Inferior parietal cortex (tissue), 1 donor: ENCODE measurements at regions not wholly inside any gene's neighbourhood (a gene's known extent, or its start where the extent isn't known, plus 50 kb on each side); places are given as distances from the start of the nearest gene placed in this dataset.

Experiments used
- DNase-seq: peaks from one replicate; pipeline ENCODE4 v3.0.0-alpha.2; 2016; ENCODE audit errors: extremely low spot score

GRCh38 chr2:81984969-81985637, 1680.6 kb upstream of the LRRTM1 start:
- DNase-seq = no peak

- DNase-seq = no peak
These were observed 1677.0 kb upstream of the LRRTM1 start for GRCh38 chr2:81981585-81981984.

- DNase-seq = no peak
These were observed 1674.5 kb upstream of the LRRTM1 start for GRCh38 chr2:81979086-81979485.

- no peak for DNase-seq
These were observed 1672.4 kb upstream of the LRRTM1 start for GRCh38 chr2:81976998-81977397.

GRCh38 chr2:81974216-81974615, 1669.7 kb upstream of the LRRTM1 start:
- no peak for DNase-seq

- no peak for DNase-seq
These were observed 1638.3 kb upstream of the LRRTM1 start for GRCh38 chr2:81942876-81943275.

- DNase-seq = peak; percentile 21
These were observed 1637.7 kb upstream of the LRRTM1 start for GRCh38 chr2:81942136-81942680.

- no peak for DNase-seq
These were observed 1635.9 kb upstream of the LRRTM1 start for GRCh38 chr2:81940266-81940955.

- DNase-seq = no peak
These were observed 1633.4 kb upstream of the LRRTM1 start for GRCh38 chr2:81937944-81938343.

GRCh38 chr2:81903534-81903933, 1599.0 kb upstream of the LRRTM1 start:
- DNase-seq = no peak

- no peak for DNase-seq
These were observed 1596.5 kb upstream of the LRRTM1 start for GRCh38 chr2:81901017-81901416.

- DNase-seq = no peak
These were observed 1591.2 kb upstream of the LRRTM1 start for GRCh38 chr2:81895620-81896250.

- no peak for DNase-seq
These were observed 1590.0 kb upstream of the LRRTM1 start for GRCh38 chr2:81894451-81894990.

- DNase-seq = no peak
These were observed 1572.1 kb upstream of the LRRTM1 start for GRCh38 chr2:81876624-81877023.

GRCh38 chr2:81872006-81872405, 1567.5 kb upstream of the LRRTM1 start:
- DNase-seq = no peak

GRCh38 chr2:81870119-81870518, 1565.6 kb upstream of the LRRTM1 start:
- DNase-seq = no peak

GRCh38 chr2:81858998-81859397, 1554.4 kb upstream of the LRRTM1 start:
- DNase-seq = no peak

GRCh38 chr2:81853341-81853740, 1548.8 kb upstream of the LRRTM1 start:
- DNase-seq = no peak

GRCh38 chr2:81852651-81853050, 1548.1 kb upstream of the LRRTM1 start:
- DNase-seq = no peak

- DNase-seq = no peak
These were observed 1535.2 kb upstream of the LRRTM1 start for GRCh38 chr2:81839780-81840179.

GRCh38 chr2:81835321-81836000, 1530.9 kb upstream of the LRRTM1 start:
- no peak for DNase-seq

- DNase-seq = no peak
These were observed 1482.3 kb upstream of the LRRTM1 start for GRCh38 chr2:81786811-81787210.
